Osteocyte (in vitro differentiated cells): ENCODE measurements at regions not wholly inside any gene's neighbourhood (a gene's known extent, or its start where the extent isn't known, plus 50 kb on each side); places are given as distances from the start of the nearest gene placed in this dataset.

Source experiments
- DNase-seq: peaks from one replicate; pipeline ENCODE4 v3.0.0; 2021; ENCODE audit warnings: mixed read lengths; ENCODE audit not compliant: unreplicated experiment; ENCODE audit errors: extremely low spot score
- H3K27ac Mint-ChIP-seq: one replicate; pipeline ENCODE4 v1.8.0; 2021; ENCODE audit warnings: mild to moderate bottlenecking, mixed read lengths; ENCODE audit not compliant: unreplicated experiment
- H3K27me3 Mint-ChIP-seq: one replicate; pipeline ENCODE4 v1.8.0; 2021; ENCODE audit warnings: mixed read lengths; ENCODE audit not compliant: unreplicated experiment
- H3K36me3 Mint-ChIP-seq: one replicate; pipeline ENCODE4 v1.8.0; 2021; ENCODE audit warnings: mixed read lengths; ENCODE audit not compliant: unreplicated experiment
- H3K4me1 Mint-ChIP-seq: one replicate; pipeline ENCODE4 v1.8.0; 2021; ENCODE audit warnings: mixed read lengths; ENCODE audit not compliant: unreplicated experiment
- H3K4me3 Mint-ChIP-seq: one replicate; pipeline ENCODE4 v1.8.0; 2021; ENCODE audit warnings: mild to moderate bottlenecking, moderate library complexity, mixed read lengths; ENCODE audit not compliant: unreplicated experiment
- H3K9me3 Mint-ChIP-seq: one replicate; pipeline ENCODE4 v1.8.0; 2021; ENCODE audit warnings: mixed read lengths; ENCODE audit not compliant: unreplicated experiment
- CTCF ChIP-seq: fragments of 200-600 bp; sonication (generic); IDR thresholded peaks from 2 replicates; pipeline ENCODE4 v1.5.0; 2021; ENCODE audit warnings: antibody characterized with exemption, mild to moderate bottlenecking, moderate library complexity

GRCh38 chr1:36643371-36644270 lies 160.9 kb upstream of the CSF3R start:
- no peaks in the 10 kb centered on the region for H3K36me3 Mint-ChIP-seq
- DNase-seq, result no peak
- no peak for TF ChIP-seq CTCF
- no peaks in the 10 kb centered on the region for H3K4me1 Mint-ChIP-seq
- H3K4me3 Mint-ChIP-seq, result no peak overlapping the region
- peaks cover 11% of the 10 kb centered on the region for H3K27me3 Mint-ChIP-seq
- H3K9me3 Mint-ChIP-seq, result no peaks in the 10 kb centered on the region
- no peak overlapping the region for H3K27ac Mint-ChIP-seq

- Mint-ChIP-seq H3K9me3 (no peaks in the 10 kb centered on the region), H3K27ac (no peak overlapping the region), H3K36me3 (no peaks in the 10 kb centered on the region), H3K4me3 (no peak overlapping the region), H3K27me3 (peaks cover 9% of the 10 kb centered on the region), H3K4me1 (no peaks in the 10 kb centered on the region)
- no peak for DNase-seq
- no peak for TF ChIP-seq CTCF
Observed at GRCh38 chr1:36642802-36643201, 160.1 kb upstream of the CSF3R start.

- H3K9me3 Mint-ChIP-seq, result no peaks in the 10 kb centered on the region
- peaks cover 9% of the 10 kb centered on the region for H3K27me3 Mint-ChIP-seq
- H3K4me1 Mint-ChIP-seq, result no peaks in the 10 kb centered on the region
- no peak overlapping the region for H3K4me3 Mint-ChIP-seq
- no peak for DNase-seq
- TF ChIP-seq CTCF, result no peak
- H3K36me3 Mint-ChIP-seq, result no peaks in the 10 kb centered on the region
- no peak overlapping the region for H3K27ac Mint-ChIP-seq
Observed at GRCh38 chr1:36641776-36642175, 159.1 kb upstream of the CSF3R start.

GRCh38 chr1:36639461-36639860 lies 156.7 kb upstream of the CSF3R start:
- H3K4me3 Mint-ChIP-seq, result no peak overlapping the region

More at GRCh38 chr1:36639461-36639860, 156.7 kb upstream of the CSF3R start:
- no peak for DNase-seq
- no peak for TF ChIP-seq CTCF
- Mint-ChIP-seq H3K27ac (no peak overlapping the region), H3K9me3 (no peaks in the 10 kb centered on the region), H3K27me3 (no peaks in the 10 kb centered on the region), H3K4me1 (no peaks in the 10 kb centered on the region), H3K36me3 (no peaks in the 10 kb centered on the region)
